Right lobe of liver (tissue), 6 donors: ENCODE measurements at regions not wholly inside any gene's neighbourhood (a gene's known extent, or its start where the extent isn't known, plus 50 kb on each side); places are given as distances from the start of the nearest gene placed in this dataset.

ENCODE experiments used
- ATAC-seq, 4 donors: fragments of 200-7000 bp; cut with Tn5 transposase; one replicate each; pipeline ENCODE4 v1.9.1; 2020; ENCODE audit warnings: mild to moderate bottlenecking in 4 of 4, moderate library complexity in 4 of 4
- DNase-seq, 3 donors: peaks; one replicate each; pipeline ENCODE4 v3.0.0-alpha.2; 2020
- H3K27ac ChIP-seq, 3 donors: fragments of 200-600 bp; one replicate each; pipeline ENCODE4 v1.8.0; 2022
- H3K27me3 ChIP-seq, 2 donors: fragments of 200-600 bp; one replicate each; pipeline ENCODE4 v1.8.0; 2022
- H3K36me3 ChIP-seq, 4 donors: fragments of 200-600 bp; sonication (generic) in 1 of 4; one replicate each; pipeline versions ENCODE4 v1.5.1 to v1.8.0; 2017 to 2022; ENCODE audit warnings: control low read depth in 1 of 4
- H3K4me1 ChIP-seq, 4 donors: fragments of 200-600 bp; sonication (generic) in 1 of 4; one replicate each; pipeline versions ENCODE4 v1.5.1 to v1.8.0; 2017 to 2022; ENCODE audit warnings: control low read depth in 1 of 4
- H3K4me3 ChIP-seq, 3 donors: fragments of 200-600 bp; one replicate each; pipeline ENCODE4 v1.8.0; 2022
- H3K9me3 ChIP-seq, 4 donors: fragments of 200-600 bp; sonication (generic) in 1 of 4; one replicate each; pipeline versions ENCODE4 v1.5.1 to v1.8.0; 2017 to 2022; ENCODE audit warnings: control low read depth in 1 of 4
- CTCF ChIP-seq, 4 donors: fragments of 200-600 bp in 3 of 4; fragments of 450-650 bp in 1 of 4; IDR thresholded peaks; one replicate each; pipeline versions ENCODE4 v1.5.1 to v1.8.0; 2016 to 2022; ENCODE audit warnings: antibody characterized with exemption in 4 of 4, mild to moderate bottlenecking in 2 of 4
- POLR2A ChIP-seq: fragments of 450-650 bp; IDR thresholded peaks from one replicate; pipeline ENCODE4 v1.6.1; 2017; ENCODE audit warnings: antibody characterized with exemption, mild to moderate bottlenecking
- WGBS: methylation state at CpG from one replicate; pipeline ENCODE4 v1.1.6; 2018; ENCODE audit warnings: low coverage, low lambda C conversion rate; ENCODE audit not compliant: insufficient coverage; ENCODE audit errors: missing lambda C conversion rate; 5-methylcytosine and 5-hydroxymethylcytosine counted together
- intact Hi-C, 2 donors: fragments of 100-400 bp; cut with DNase I; formaldehyde crosslinking; loops; one replicate each; pipeline versions ENCODE4 v1.11.2 to v1.14.1; 2022
- donor health status: DM: no; HTN: yes; CAD: no.
- donor health status: DM: no; HTN: no; CAD: no.
- donor health status: DM: no; HTN: no; CAD: no.
- donor health status: DM: no; HTN: yes; CAD: no.
- donor health status: DM: no; HTN: yes; CAD: no.

- ATAC-seq (no peak), DNase-seq (no peak)
- TF ChIP-seq CTCF (IDR thresholded peaks at IDR 0.05) (no peak), POLR2A (no peak)
- Histone ChIP-seq H3K4me1 (no peaks in the 10 kb centered on the region), H3K4me3 (no peak overlapping the region), H3K27me3 (no peaks in the 10 kb centered on the region), H3K27ac (no peak overlapping the region), H3K36me3 (no peaks in the 10 kb centered on the region), H3K9me3 (no peaks in the 10 kb centered on the region)
- 50% methylated on average over 1 of the region's 1 CpG for WGBS
- intact Hi-C loops: no loop called here
Observed at GRCh38 chr13:65909501-65909900, 1320.6 kb downstream of the PCDH9 start.

GRCh38 chr13:65907666-65908525, 1322.2 kb downstream of the PCDH9 start:
- no peaks in the 10 kb centered on the region for H3K4me1 ChIP-seq
- H3K4me3 ChIP-seq: no peak overlapping the region
- TF ChIP-seq CTCF (IDR thresholded peaks at IDR 0.05) (no peak), POLR2A (no peak)
- no peak for ATAC-seq
- 53% methylated on average over 7 of the region's 7 CpGs for WGBS
- no peaks in the 10 kb centered on the region for H3K9me3 ChIP-seq
- H3K27ac ChIP-seq: no peak overlapping the region
- intact Hi-C loops: no loop called here
- DNase-seq: no peak
- no peaks in the 10 kb centered on the region for H3K27me3 ChIP-seq
- no peaks in the 10 kb centered on the region for H3K36me3 ChIP-seq

GRCh38 chr13:65901723-65902122, 1328.4 kb downstream of the PCDH9 start:
- Histone ChIP-seq H3K27me3 (no peaks in the 10 kb centered on the region), H3K4me1 (no peaks in the 10 kb centered on the region), H3K9me3 (no peaks in the 10 kb centered on the region), H3K36me3 (no peaks in the 10 kb centered on the region), H3K27ac (no peak overlapping the region), H3K4me3 (no peak overlapping the region)
- DNase-seq (no peak), ATAC-seq (no peak)
- TF ChIP-seq POLR2A: no peak
- TF ChIP-seq CTCF (IDR thresholded peaks at IDR 0.05): no peak
- intact Hi-C loops: no loop called here

GRCh38 chr13:65894049-65894448, 1336.1 kb downstream of the PCDH9 start:
- intact Hi-C loops: no loop called here

More at GRCh38 chr13:65894049-65894448, 1336.1 kb downstream of the PCDH9 start:
- 27% methylated on average over 2 of the region's 2 CpGs for WGBS
- Histone ChIP-seq H3K27me3 (no peaks in the 10 kb centered on the region), H3K36me3 (no peaks in the 10 kb centered on the region), H3K27ac (no peak overlapping the region), H3K9me3 (no peaks in the 10 kb centered on the region), H3K4me3 (no peak overlapping the region), H3K4me1 (no peaks in the 10 kb centered on the region)
- DNase-seq (no peak), ATAC-seq (no peak)
- TF ChIP-seq CTCF (IDR thresholded peaks at IDR 0.05) (no peak), POLR2A (no peak)
